ENCODE measurements at regions not wholly inside any gene's neighbourhood (a gene's known extent, or its start where the extent isn't known, plus 50 kb on each side); places are given as distances from the start of the nearest gene placed in this dataset.

DNA sequence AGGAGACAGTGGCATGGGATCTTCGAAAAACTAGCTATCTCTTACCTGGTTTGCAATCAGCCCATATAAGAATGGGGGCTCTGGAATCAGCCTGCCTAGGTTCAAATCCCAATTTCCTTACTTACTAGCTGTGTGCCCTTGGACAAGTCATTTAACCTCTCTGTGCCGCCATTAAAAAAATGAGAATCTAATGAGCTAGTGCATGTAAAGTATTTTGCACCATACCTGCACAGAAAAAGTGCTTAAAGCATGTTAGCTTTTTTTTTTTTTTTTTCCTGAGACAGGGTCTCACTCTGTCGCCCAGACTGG, 181.8 kb downstream of the SHQ1 start:
- TF ChIP-seq CTCF (IDR thresholded peaks at IDR 0.05) (peak; percentile 46; the same call in 1 of the 2 replicates), ZFX (IDR thresholded peaks at IDR 0.05; ENCODE audit: borderline replicate concordance) (no peak)
